C4-2B (cell line): ENCODE measurements at regions not wholly inside any gene's neighbourhood (a gene's known extent, or its start where the extent isn't known, plus 50 kb on each side); places are given as distances from the start of the nearest gene placed in this dataset.
"Not testable (repeated sequence)": the region's sequence is repeated elsewhere in the genome, so short reads cannot be mapped to it uniquely, and the experiment has no call there.

Experiments
- H3K27ac ChIP-seq: fragments of 450-650 bp; 2 replicates; pipeline ENCODE4 v1.5.1; 2017
- CTCF ChIP-seq: fragments of 450-650 bp; conservative IDR thresholded peaks from 2 replicates; pipeline ENCODE4 v1.5.1; 2017; ENCODE audit warnings: mild to moderate bottlenecking
- ZFX ChIP-seq: fragments of 450-650 bp; IDR thresholded peaks from 2 replicates; pipeline ENCODE4 v1.6.1; 2017

- H3K27ac ChIP-seq = no peak overlapping the region
Observed at GRCh38 chr10:108560488-108560887, 1362.8 kb downstream of the XPNPEP1 start.

GRCh38 chr10:108556186-108556585 lies 1367.1 kb downstream of the XPNPEP1 start:
- TF ChIP-seq ZFX (no peak), CTCF (no peak)

More at GRCh38 chr10:108560488-108560887, 1362.8 kb downstream of the XPNPEP1 start:
- TF ChIP-seq CTCF (no peak), ZFX (no peak)

GRCh38 chr10:108545921-108546320 lies 1377.4 kb downstream of the XPNPEP1 start:
- no peak overlapping the region for H3K27ac ChIP-seq
- TF ChIP-seq CTCF (no peak), ZFX (no peak)

More at GRCh38 chr10:108556186-108556585, 1367.1 kb downstream of the XPNPEP1 start:
- H3K27ac ChIP-seq = no peak overlapping the region

- H3K27ac ChIP-seq = no peak overlapping the region
- TF ChIP-seq ZFX = no peak
- TF ChIP-seq CTCF = peak; percentile 91
Observed at GRCh38 chr10:108544500-108545120, 1378.7 kb downstream of the XPNPEP1 start.

GRCh38 chr10:108533551-108533950 lies 1369.0 kb upstream of the SORCS1 start:
- H3K27ac ChIP-seq = not testable (repeated sequence)

- TF ChIP-seq ZFX (no peak), CTCF (no peak)
- H3K27ac ChIP-seq = no peak overlapping the region
Observed at GRCh38 chr10:108523016-108523800, 1358.7 kb upstream of the SORCS1 start.

GRCh38 chr10:108521827-108522492 lies 1357.5 kb upstream of the SORCS1 start:
- H3K27ac ChIP-seq = no peak overlapping the region
- no peak for TF ChIP-seq CTCF
- no peak for TF ChIP-seq ZFX
